Lung (tissue), 11 donors: ENCODE measurements at regions not wholly inside any gene's neighbourhood (a gene's known extent, or its start where the extent isn't known, plus 50 kb on each side); places are given as distances from the start of the nearest gene placed in this dataset.

Experiments
- ATAC-seq: fragments of 200-7000 bp; cut with Tn5 transposase; one replicate; pipeline ENCODE4 v1.9.1; 2020; ENCODE audit warnings: moderate number of reproducible peaks; ENCODE audit not compliant: insufficient read depth, low FRiP score
- DNase-seq, 3 donors: peaks; one replicate each; pipeline ENCODE4 v3.0.0-alpha.2; 2013 to 2017
- H3K27ac ChIP-seq, 2 donors: one replicate each; pipeline ENCODE4 v1.5.1; 2013; ENCODE audit warnings: mild to moderate bottlenecking in 2 of 2, moderate library complexity in 2 of 2, control low read depth in 1 of 2, inconsistent platforms in 1 of 2, low read depth in 1 of 2, low read length in 1 of 2
- H3K27me3 ChIP-seq, 3 donors: one replicate each; pipeline ENCODE4 v1.5.1; 2013; ENCODE audit warnings: low read length in 2 of 3; ENCODE audit not compliant: control insufficient read depth in 3 of 3, insufficient read depth in 3 of 3
- H3K36me3 ChIP-seq, 4 donors: one replicate each; pipeline ENCODE4 v1.5.1; 2013; ENCODE audit warnings: low read length in 4 of 4, mild to moderate bottlenecking in 1 of 4, moderate library complexity in 1 of 4; ENCODE audit not compliant: control insufficient read depth in 4 of 4, insufficient read depth in 4 of 4
- H3K4me1 ChIP-seq, 5 donors: one replicate each; pipeline ENCODE4 v1.5.1; 2013; ENCODE audit warnings: low read length in 5 of 5, mild to moderate bottlenecking in 2 of 5, moderate library complexity in 1 of 5; ENCODE audit not compliant: control insufficient read depth in 5 of 5, insufficient read depth in 5 of 5
- H3K4me3 ChIP-seq: one replicate; pipeline ENCODE4 v1.5.1; 2013; ENCODE audit warnings: mild to moderate bottlenecking, control low read depth, moderate library complexity
- H3K9ac ChIP-seq, 2 donors: one replicate each; pipeline ENCODE4 v1.5.1; 2013; ENCODE audit warnings: low read length in 2 of 2, control low read depth in 1 of 2; ENCODE audit not compliant: insufficient read depth in 1 of 2
- H3K9me3 ChIP-seq, 4 donors: one replicate each; pipeline ENCODE4 v1.5.1; 2013; ENCODE audit warnings: low read length in 3 of 4, mild to moderate bottlenecking in 1 of 4, moderate library complexity in 1 of 4; ENCODE audit not compliant: control insufficient read depth in 4 of 4, insufficient read depth in 3 of 4
- CTCF ChIP-seq: IDR thresholded peaks from 2 replicates; pipeline ENCODE4 v1.5.1; 2012; ENCODE audit warnings: mild to moderate bottlenecking; ENCODE audit errors: control extremely low read depth, extremely low read depth
- WGBS, 2 donors: extraction: QIAGEN DNeasy Blood & Tissue Kit; methylation state at CpG; one replicate each; pipeline ENCODE4 v1.1.7; 2013; 5-methylcytosine and 5-hydroxymethylcytosine counted together
- donor health status: control.
- donor health status: control.
- donor health status: Bipolar disorder and iron deficiency.
- donor health status: healthy.
- donor health status: DM: yes; HTN: yes; CAD: no.

DNA sequence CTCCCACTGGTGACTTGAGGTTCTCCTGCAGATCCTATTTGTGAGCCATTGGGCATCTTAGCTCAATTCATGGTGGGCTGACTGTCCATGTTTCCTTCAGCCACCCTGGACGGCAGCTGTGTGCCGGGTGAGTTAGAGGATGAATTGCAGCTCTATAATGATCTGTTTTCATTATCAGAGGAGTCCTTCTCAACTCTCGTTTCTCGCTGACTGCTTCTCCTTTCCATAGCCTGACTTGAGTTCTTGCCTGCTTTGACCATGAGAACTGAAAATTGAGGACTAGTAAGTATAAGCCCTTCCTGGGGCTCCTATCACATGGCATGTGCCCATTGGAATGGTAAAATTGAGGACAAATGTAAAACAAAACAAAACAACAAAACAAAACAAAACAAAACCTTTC is 121.8 kb downstream of the CDC42EP3 start:
- H3K4me1 ChIP-seq, result no peaks in the 10 kb centered on the region
- no peak overlapping the region for H3K4me3 ChIP-seq
- no peaks in the 10 kb centered on the region for H3K9me3 ChIP-seq
- ATAC-seq, result no peak
- H3K9ac ChIP-seq, result no peak overlapping the region
- H3K36me3 ChIP-seq, result no peaks in the 10 kb centered on the region
- no peak for DNase-seq
- no peak for TF ChIP-seq CTCF
- no peaks in the 10 kb centered on the region for H3K27me3 ChIP-seq
- 57 to 63% methylated on average over 4 of the region's 4 CpGs for WGBS, 2 donors
- H3K27ac ChIP-seq, result no peak overlapping the region

DNA sequence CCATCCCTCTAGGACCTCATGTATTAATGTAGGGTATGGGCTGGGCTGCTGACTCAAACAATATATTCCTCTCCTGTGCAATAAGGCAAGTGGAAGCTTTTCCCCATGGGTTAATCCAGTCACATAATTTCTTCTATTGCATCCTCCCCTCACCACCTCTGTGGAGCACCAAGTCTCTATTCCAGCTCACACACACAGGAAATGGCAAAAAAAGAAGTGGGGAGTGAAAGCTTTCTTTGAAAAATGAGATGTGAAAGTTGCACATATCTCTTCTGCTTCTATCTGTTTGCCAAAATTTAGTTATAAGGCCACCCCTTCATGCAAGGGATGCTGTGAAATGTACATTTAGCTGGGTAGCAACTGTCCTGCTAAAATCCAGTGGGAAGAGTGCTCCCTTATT is 121.3 kb downstream of the CDC42EP3 start:
- Histone ChIP-seq H3K9me3 (no peaks in the 10 kb centered on the region), H3K4me1 (no peaks in the 10 kb centered on the region), H3K9ac (no peak overlapping the region), H3K27ac (no peak overlapping the region), H3K36me3 (no peaks in the 10 kb centered on the region), H3K4me3 (no peak overlapping the region), H3K27me3 (no peaks in the 10 kb centered on the region)
- TF ChIP-seq CTCF, result no peak
- ATAC-seq, result no peak
- no peak for DNase-seq

DNA sequence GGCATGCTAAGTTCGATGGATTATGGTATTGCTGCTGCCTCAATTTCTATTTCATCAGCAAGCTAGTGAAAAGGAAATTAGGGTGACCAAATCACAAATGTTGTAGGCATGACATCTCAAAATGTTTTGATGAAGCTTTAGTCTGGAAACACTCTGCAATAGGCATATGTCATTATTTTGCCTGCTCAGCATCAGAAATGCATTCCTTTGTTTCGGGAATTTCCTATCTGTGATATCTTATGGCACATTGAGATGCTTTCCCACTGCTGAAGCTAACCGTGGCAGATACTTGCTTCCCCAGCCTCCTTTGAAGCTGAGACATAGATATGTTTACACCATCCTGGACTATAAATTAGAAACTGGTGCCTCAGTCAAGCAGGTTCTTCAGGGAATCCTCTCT is 119.7 kb downstream of the CDC42EP3 start:
- Histone ChIP-seq H3K27me3 (no peaks in the 10 kb centered on the region), H3K36me3 (no peaks in the 10 kb centered on the region), H3K9ac (no peak overlapping the region), H3K9me3 (no peaks in the 10 kb centered on the region), H3K27ac (no peak overlapping the region), H3K4me3 (no peak overlapping the region), H3K4me1 (no peaks in the 10 kb centered on the region)
- no peak for DNase-seq
- WGBS, 2 donors, result 89 to 96% methylated on average over 3 of the region's 3 CpGs
- TF ChIP-seq CTCF, result no peak
- ATAC-seq, result no peak

- no peak for DNase-seq
Measured at GRCh38 chr2:37552339-37552738, 119.1 kb downstream of the CDC42EP3 start.

More at GRCh38 chr2:37552339-37552738, 119.1 kb downstream of the CDC42EP3 start:
- no peak for ATAC-seq
- no peaks in the 10 kb centered on the region for H3K27me3 ChIP-seq
- no peaks in the 10 kb centered on the region for H3K36me3 ChIP-seq
- 89 to 95% methylated on average over 2 of the region's 2 CpGs for WGBS, 2 donors
- H3K27ac ChIP-seq, result no peak overlapping the region
- H3K9ac ChIP-seq, result no peak overlapping the region
- no peaks in the 10 kb centered on the region for H3K4me1 ChIP-seq
- TF ChIP-seq CTCF, result no peak
- H3K4me3 ChIP-seq, result no peak overlapping the region
- H3K9me3 ChIP-seq, result no peaks in the 10 kb centered on the region
